NCI-H2081 treated with DMSO at 0.1 percent for 48 hours (cell line): ENCODE measurements at regions not wholly inside any gene's neighbourhood (a gene's known extent, or its start where the extent isn't known, plus 50 kb on each side); places are given as distances from the start of the nearest gene placed in this dataset.
"Not testable (repeated sequence)": the region's sequence is repeated elsewhere in the genome, so short reads cannot be mapped to it uniquely, and the experiment has no call there.

ENCODE experiments used
- DNase-seq: peaks from one replicate; lab custom pipeline; 2025; lab: John Stamatoyannopoulos, UW

GRCh38 chr4:12458621-12459020 is 1025.5 kb downstream of the RAB28 start:
- DNase-seq: no peak

DNA sequence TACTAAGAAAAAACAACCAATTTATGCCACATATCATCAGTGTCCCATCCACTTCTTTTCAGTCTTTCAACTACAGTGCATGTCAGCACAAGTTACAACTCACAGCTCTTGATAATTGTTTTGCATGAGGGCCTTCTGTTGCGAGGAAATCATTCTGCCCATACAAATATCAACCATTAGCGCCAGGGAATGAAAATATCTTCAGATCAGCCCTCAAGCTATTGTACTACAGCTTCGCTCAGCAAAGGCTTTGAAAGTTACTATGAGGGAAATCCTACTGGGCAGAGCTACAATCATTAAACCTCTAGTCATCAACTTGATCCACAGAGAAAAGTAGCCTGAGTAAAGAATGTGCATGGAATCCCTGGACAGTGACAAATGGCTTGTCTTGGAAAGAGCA is 1023.6 kb upstream of the HS3ST1 start:
- DNase-seq: no peak

DNA sequence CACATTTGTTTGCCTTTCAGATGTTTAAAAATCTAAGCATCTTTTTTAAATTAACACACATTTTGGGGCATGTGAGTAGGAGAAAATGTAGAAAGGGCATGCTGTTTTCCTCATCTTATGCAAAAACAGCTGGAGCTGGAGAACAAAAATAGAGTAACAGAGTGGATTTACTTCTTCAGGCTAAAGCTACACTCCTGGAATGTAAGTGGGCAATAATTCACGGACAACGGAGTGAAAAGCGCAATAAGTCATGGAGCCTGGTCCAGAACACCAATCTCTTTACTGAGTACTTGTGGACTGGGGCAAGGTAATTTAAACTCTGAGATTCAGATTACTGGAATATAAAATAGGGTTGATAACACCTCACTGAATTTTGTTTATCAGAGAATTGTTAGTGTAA is 1018.8 kb upstream of the HS3ST1 start:
- DNase-seq: no peak

GRCh38 chr4:12446657-12447185 is 1018.0 kb upstream of the HS3ST1 start:
- DNase-seq: no peak

- no peak for DNase-seq
Observed at GRCh38 chr4:12446256-12446655, 1017.6 kb upstream of the HS3ST1 start.

GRCh38 chr4:12445711-12446235 is 1017.1 kb upstream of the HS3ST1 start:
- no peak for DNase-seq

DNA sequence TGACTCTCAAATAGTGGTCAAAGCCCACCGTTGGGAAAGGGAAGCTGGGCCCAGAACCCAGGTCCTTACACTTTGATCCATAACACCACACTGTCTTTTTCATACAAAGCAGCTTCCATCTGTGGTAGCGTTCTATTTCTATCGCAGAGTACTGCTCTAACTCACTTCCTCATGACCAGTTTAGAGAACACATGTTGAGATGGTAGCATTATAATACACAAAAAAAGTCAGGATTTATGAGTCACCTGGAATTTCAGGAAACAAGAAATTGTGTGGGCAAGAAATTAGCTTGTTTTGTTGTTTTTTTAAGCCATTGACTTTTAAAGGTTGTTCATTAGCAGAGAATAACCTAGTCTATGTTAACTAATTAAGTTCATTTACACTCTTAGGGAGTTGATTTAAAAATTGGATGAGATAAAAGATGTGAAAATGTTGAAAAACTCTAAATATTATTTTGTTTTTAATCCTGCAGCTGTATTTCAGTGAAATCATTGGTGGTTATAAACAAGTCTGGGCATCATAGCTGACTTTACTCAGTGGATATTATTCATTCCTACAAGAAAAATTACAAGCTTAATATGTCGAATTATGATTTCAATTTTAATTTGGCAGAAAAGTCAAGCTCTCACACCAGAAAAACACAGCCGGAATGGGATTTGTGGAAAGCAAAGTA is 1011.1 kb upstream of the HS3ST1 start:
- no peak for DNase-seq

GRCh38 chr4:12431259-12431658 is 1002.6 kb upstream of the HS3ST1 start:
- not testable (repeated sequence) for DNase-seq

DNA sequence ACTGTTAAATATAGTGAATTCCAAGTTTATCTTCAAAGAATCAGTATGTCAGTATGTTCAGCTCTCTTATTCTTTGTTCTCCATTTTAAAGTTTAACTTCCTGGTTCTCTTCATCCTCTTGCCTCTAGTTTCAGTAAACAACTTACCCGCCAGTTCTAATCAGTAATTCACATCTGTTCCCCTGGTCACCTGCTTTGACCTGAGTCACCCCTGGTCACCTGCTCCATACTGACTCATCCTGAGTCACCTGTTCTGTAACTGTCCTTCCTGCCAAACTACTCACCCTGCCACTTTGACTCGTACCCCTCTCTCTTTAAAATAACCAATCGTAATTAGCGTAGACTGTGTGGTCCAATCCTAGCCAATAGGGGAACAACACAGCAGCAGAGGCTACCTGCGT is 992.7 kb upstream of the HS3ST1 start:
- no peak for DNase-seq

DNA sequence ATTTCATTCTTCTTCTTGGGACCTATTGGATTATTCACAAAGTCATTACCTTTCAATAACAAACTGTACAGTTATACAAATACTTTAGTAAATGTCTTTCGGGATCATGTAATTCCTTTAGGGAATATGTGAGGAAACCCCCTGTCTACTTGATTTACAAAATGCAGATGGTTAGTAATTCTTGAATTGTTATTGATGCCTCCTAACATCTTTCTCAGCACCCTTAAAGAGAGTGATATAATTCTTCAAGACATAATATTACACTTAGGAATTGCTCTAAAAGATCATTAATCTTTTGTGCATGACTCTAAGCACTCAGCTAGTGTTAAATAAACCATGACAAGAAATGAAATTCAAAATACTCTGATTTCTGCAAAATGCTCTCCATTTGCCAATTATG is 988.1 kb upstream of the HS3ST1 start:
- DNase-seq: no peak

GRCh38 chr4:12414181-12414812 is 985.6 kb upstream of the HS3ST1 start:
- DNase-seq: no peak

DNA sequence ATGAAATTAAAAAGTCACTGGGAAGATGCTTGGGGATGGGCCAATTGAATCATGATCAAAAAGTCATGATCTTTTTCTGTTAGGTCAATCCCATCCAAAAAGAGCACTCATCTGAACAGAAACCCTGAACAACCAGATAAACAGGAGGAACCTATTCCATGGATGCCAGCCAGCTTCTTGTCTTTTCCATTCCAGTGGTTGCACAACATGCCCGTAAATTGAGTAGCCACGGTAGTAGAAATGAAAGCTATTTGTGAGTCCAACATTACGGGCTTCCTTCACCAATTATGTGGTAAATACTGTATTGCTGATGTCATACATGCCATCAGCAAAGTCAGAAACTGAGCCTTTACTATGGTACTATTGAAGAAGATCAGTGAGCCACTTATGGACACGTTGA is 982.4 kb upstream of the HS3ST1 start:
- DNase-seq: no peak

DNA sequence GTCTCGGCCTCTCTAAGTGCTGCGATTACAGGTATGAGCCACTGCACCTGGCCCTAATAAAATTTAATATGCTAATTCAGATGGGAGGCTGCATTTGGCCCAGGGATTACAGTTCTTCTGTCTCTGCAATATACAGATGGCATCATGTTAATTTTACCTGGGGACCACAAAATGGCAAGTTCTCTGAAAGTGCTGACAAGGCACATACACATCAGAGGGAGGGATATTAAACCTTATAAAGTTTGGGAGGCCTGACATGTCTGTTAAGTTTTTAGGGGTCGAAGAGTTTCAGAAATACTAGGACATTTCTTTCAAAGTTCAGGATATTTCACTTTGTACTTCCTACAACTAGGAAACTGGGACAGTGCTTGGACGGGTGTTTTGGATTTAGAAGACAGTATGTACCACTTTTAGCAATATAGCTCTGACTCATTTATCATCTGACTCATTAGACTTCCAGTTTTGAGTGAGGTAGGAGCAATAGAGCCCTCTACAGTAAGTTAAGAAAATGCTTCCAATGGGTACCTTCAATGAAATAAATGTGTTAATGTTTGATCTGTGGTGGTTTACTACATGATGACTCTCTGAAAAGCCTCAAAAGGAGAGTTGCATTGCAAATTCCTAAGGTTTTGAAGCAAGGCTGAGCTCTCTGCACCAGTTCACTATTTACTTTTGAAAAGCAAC is 981.0 kb upstream of the HS3ST1 start:
- DNase-seq: no peak

- no peak for DNase-seq
Observed at GRCh38 chr4:12408364-12408763, 979.7 kb upstream of the HS3ST1 start.

DNA sequence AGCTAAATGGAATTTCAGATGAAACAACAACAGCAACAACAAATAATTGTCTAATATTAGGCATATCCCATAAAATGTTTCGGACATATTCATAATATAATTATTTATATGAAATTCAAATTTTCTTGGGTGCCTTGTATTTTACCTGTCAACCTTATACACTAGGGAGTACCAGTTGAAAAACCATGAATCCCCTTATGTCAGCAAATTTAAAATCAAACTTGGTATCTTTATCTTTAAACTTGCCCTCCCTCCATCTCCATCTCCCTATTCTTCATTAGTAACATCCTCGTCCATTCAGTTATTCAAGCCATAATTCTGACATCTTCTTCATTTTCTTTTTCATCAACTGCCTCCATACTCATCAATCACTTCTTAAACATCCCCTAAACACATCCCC is 974.5 kb upstream of the HS3ST1 start:
- no peak for DNase-seq

DNA sequence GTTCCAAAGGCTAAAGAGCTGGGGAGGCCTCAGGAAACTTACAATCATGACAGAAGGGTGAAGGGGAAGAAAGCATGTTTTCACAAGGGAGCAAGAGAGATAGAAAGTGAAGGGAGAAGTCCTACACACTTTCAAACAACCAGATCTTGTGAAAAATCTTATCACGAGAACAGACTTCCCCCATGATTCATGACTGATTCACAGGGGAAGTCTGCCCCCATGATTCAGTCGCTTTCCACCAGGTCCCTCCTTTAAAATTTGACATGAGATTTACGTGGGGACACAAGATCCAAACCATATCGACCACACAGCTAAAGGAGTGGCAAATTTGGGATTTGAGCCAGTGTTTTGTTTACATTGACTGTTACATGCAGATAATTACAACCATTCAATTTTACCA is 971.1 kb upstream of the HS3ST1 start:
- DNase-seq: no peak

- no peak for DNase-seq
Observed at GRCh38 chr4:12393631-12394262, 965.1 kb upstream of the HS3ST1 start.

DNA sequence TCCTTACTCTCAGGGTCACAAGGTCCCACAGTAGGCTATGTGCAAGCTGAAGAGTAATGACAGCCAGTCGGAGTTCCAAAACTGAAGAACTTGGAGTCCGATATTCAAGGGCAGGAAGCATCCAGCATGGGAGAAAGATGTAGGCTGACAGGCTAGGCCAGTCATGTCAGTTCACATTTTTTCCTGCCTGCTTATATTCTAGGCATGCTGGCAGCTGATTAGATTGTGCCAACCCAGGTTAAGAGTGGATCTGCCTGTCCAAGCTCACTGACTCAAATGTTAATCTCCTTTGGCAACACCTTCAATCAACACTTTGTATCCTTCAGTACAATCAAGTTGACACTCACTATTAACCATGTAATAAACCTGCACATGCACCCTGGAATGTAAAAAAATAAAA is 960.9 kb upstream of the HS3ST1 start:
- DNase-seq: no peak

DNA sequence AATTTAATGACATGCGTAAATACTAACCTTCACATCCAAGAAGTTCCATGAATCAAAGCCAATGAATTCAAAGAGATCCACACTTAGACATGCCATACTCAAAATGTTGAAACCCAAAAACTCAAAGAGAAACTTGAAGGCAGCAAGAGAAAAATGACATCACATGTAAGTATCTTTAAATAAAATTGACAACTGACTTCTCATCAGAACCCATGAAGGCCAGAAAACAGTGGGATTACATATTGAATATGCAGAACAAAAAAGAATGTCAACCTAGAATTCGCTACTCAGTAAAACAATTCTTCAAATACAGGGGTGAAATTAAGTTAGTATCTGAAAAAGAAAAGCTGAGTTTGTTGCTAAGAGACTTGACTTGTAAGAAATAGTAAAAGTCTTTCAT is 953.9 kb upstream of the HS3ST1 start:
- no peak for DNase-seq

- DNase-seq: no peak
Observed at GRCh38 chr4:12379191-12379590, 950.5 kb upstream of the HS3ST1 start.

DNA sequence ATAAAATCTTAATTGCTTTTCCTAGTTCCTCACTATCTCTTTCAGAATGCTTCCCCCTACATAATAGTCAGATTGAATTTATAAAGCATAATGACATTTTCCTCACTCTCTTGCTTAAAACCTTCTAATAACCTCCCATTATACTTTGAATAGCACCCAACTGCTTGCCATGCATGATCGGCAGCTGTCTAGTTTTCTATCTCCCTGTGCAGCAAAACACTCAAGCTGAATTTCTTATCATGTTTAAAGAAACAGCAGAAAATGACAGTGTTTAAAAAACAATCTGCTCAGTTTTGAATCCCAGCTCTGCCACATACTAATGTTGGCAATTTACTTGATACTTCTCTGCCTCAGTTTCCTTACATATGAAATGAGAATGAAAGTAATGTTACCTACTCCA is 947.1 kb upstream of the HS3ST1 start:
- DNase-seq: no peak

DNA sequence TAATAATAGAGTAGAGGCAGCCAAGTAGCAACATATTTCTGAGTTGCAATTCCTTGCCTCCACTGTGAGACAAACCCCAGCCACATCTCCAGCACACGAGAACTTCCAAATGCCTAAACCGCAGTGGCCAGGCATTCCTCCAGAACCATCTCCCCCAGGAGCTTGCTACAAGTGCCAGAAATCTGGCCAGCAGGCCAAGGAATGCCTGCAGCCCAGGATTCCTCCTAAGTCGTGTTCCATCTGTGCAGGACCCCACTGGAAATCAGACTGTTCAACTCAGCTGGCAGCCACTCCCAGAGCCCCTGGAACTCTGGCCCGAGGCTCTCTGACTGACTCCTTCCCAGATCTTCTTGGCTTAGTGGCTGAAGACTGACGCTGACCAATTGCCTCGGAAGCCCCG is 937.2 kb upstream of the HS3ST1 start:
- not testable (repeated sequence) for DNase-seq

- DNase-seq: no peak
Observed at GRCh38 chr4:12360391-12360790, 931.7 kb upstream of the HS3ST1 start.
